Stimulated activated naive CD8-positive, alpha-beta T cell treated with anti-CD3 and anti-CD28 coated beads, Interleukin-15, amount 100 ng/mL, for 72 hours (primary cell): ENCODE measurements at regions not wholly inside any gene's neighbourhood (a gene's known extent, or its start where the extent isn't known, plus 50 kb on each side); places are given as distances from the start of the nearest gene placed in this dataset.
"Not testable (repeated sequence)": the region's sequence is repeated elsewhere in the genome, so short reads cannot be mapped to it uniquely, and the experiment has no call there.

Experiments used
- ATAC-seq: fragments of 150-1000 bp; cut with Tn5 transposase; 2 replicates; pipeline ENCODE4 v1.10.0; 2021; ENCODE audit warnings: mild to moderate bottlenecking, moderate library complexity
- DNase-seq, 2 donors: peaks; one replicate each; pipeline ENCODE4 v3.0.0; 2021 to 2022
- H3K27ac Mint-ChIP-seq, 2 donors: one replicate each; pipeline ENCODE4 v1.8.0; 2022; ENCODE audit warnings: mild to moderate bottlenecking in 2 of 2, mixed read lengths in 2 of 2, moderate library complexity in 2 of 2
- H3K27me3 Mint-ChIP-seq: one replicate; pipeline ENCODE4 v1.8.0; 2022; ENCODE audit warnings: mixed read lengths
- H3K4me1 Mint-ChIP-seq: one replicate; pipeline ENCODE4 v1.8.0; 2022; ENCODE audit warnings: mild to moderate bottlenecking, mixed read lengths
- H3K4me3 Mint-ChIP-seq, 2 donors: one replicate each; pipeline ENCODE4 v1.8.0; 2022; ENCODE audit warnings: mild to moderate bottlenecking in 2 of 2, mixed read lengths in 2 of 2, moderate library complexity in 1 of 2
- H3K9me3 Mint-ChIP-seq, 2 donors: one replicate each; pipeline ENCODE4 v1.8.0; 2022; ENCODE audit warnings: mixed read lengths in 2 of 2

DNA sequence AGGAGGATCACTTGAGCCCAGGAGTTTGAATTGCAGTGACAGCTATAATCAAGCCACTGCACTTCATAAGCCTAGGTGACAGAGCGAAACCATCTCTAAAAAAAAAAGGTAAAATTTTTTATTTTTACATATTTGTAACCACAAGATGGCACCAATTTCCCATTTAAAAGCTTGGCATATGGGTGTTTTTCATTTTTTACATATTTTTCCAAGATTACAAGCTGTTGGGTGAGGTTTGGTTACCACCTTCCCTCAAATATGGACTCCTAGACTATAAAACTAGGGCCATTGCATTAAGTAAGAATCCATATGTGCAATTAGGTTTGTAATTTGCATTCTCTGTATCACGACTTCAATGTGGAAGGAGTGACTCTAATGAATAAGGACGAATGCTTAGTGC is 129.3 kb upstream of the ACBD5 start:
- Mint-ChIP-seq H3K9me3 (no peaks in the 10 kb centered on the region), H3K4me1 (peaks cover 9% of the 10 kb centered on the region), H3K4me3 (no peak overlapping the region), H3K27ac (no peak overlapping the region), H3K27me3 (no peaks in the 10 kb centered on the region)
- no peak for ATAC-seq
- no peak for DNase-seq

DNA sequence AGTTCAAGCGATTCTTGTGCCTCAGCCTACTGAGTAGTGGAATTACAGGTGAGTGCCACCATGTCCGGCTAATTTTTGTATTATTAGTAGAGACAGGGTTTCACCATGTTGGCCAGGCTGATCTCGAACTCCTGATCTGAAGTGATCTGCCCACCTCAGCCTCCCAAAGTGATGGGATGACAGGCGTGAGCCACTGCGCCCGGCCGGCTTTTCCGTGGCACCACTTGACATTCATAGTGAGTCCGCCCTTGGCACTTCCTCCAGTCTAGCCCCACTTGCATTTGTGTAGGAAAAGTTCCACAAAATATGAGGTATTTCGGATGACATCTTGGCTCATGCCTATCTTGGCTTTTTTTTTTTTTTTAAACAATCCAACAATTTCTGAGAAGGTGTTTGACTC is 128.1 kb upstream of the ACBD5 start:
- no peak for DNase-seq
- Mint-ChIP-seq H3K9me3 (no peaks in the 10 kb centered on the region), H3K4me1 (peaks cover 9% of the 10 kb centered on the region), H3K27me3 (no peaks in the 10 kb centered on the region), H3K27ac (no peak overlapping the region), H3K4me3 (no peak overlapping the region)
- no peak for ATAC-seq

- H3K4me1 Mint-ChIP-seq: peaks cover 9% of the 10 kb centered on the region
- DNase-seq (no peak), ATAC-seq (no peak)
- no peak overlapping the region for H3K4me3 Mint-ChIP-seq
- H3K9me3 Mint-ChIP-seq: no peaks in the 10 kb centered on the region
- H3K27ac Mint-ChIP-seq: no peak overlapping the region
- no peaks in the 10 kb centered on the region for H3K27me3 Mint-ChIP-seq
Measured at GRCh38 chr10:27366769-27367168, 126.2 kb upstream of the ACBD5 start.

- DNase-seq: no peak
- no peaks in the 10 kb centered on the region for H3K9me3 Mint-ChIP-seq
- no peak overlapping the region for H3K27ac Mint-ChIP-seq
- H3K27me3 Mint-ChIP-seq: no peaks in the 10 kb centered on the region
- peaks cover 9% of the 10 kb centered on the region for H3K4me1 Mint-ChIP-seq
- H3K4me3 Mint-ChIP-seq: no peak overlapping the region
- no peak for ATAC-seq
Measured at GRCh38 chr10:27364028-27364427, 123.4 kb upstream of the ACBD5 start.

DNA sequence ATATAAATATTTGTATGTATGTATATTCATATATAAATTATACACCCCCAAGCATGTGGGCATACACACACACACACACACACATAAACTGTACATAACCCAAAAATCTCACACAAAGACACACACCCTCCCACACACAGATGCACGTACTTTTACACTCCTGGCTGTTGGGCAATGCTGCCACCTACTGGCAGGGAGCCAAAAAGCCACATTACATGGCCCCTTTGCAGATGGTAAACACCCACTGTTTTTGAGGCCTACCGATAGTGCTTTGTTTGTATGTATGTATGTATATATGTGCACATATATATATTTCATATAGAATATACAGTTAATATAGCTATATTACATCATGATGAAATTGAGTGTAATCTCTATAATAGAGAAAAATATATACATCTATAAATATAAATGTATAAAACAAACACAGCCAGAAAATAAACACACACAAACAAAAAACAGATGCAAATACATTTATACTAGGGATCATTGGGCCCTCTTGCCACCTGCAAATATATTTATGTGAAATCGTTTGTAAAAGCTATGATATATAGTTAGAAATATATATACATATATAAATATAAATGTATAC is 120.1 kb upstream of the ACBD5 start:
- Mint-ChIP-seq H3K27ac (no peak overlapping the region), H3K9me3 (no peaks in the 10 kb centered on the region), H3K4me1 (peaks cover 3% of the 10 kb centered on the region), H3K27me3 (no peaks in the 10 kb centered on the region), H3K4me3 (no peak overlapping the region)
- ATAC-seq (peak; percentile 92), DNase-seq (peak; percentile 79 to 83)

DNA sequence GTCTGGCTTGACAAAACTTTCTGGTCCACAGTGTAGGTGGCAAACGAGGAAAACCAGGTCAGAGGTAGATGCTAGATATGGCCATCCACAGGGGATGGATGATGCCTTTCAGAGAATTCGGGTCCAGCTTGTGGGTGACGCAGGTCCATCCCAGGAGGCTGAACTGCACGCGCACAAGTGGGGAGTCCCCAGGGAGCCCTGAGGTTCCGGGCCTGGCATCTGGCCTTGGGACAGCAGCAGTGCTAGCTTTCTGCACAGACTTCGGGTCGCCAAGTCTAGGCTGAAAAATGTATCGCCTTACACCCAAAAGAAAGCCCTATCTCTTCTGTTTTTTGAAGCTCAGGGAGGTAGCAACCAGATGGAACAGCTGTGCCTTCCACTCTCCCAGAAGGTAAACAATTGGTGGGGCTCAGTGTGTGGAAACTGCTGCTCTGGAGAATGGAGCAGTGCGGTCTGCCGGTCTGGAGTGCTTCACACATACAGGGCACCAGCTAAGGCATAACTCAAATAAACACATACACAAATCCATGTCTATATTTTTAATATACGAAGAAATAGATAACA is 119.3 kb upstream of the ACBD5 start:
- ATAC-seq (no peak), DNase-seq (no peak)
- no peak overlapping the region for H3K4me3 Mint-ChIP-seq
- H3K27ac Mint-ChIP-seq: no peak overlapping the region
- H3K4me1 Mint-ChIP-seq: no peaks in the 10 kb centered on the region
- H3K27me3 Mint-ChIP-seq: no peaks in the 10 kb centered on the region
- no peaks in the 10 kb centered on the region for H3K9me3 Mint-ChIP-seq

DNA sequence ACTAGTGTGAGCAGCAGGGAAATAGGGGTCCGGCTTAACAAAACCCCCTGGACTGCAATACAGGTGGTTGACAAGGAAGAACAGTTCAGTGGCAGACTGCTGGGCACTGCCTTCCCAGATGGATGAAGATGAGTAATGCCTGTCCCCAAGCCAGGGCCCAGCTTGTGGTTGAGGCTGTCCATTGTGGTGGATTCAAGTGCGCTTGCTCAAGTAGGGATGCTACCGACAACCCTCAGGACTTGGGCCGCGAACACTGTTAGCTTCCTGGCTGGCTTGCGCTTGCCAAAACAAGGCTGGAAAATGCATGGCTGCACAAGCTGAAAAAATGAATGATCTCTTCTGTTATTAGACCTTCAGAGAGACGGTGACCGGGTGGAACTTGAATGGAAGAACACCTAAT is 116.1 kb upstream of the ACBD5 start:
- no peaks in the 10 kb centered on the region for H3K9me3 Mint-ChIP-seq
- peaks cover 10% of the 10 kb centered on the region for H3K27me3 Mint-ChIP-seq
- no peaks in the 10 kb centered on the region for H3K4me1 Mint-ChIP-seq
- no peak overlapping the region for H3K27ac Mint-ChIP-seq
- DNase-seq (no peak), ATAC-seq (no peak)
- no peak overlapping the region for H3K4me3 Mint-ChIP-seq

DNA sequence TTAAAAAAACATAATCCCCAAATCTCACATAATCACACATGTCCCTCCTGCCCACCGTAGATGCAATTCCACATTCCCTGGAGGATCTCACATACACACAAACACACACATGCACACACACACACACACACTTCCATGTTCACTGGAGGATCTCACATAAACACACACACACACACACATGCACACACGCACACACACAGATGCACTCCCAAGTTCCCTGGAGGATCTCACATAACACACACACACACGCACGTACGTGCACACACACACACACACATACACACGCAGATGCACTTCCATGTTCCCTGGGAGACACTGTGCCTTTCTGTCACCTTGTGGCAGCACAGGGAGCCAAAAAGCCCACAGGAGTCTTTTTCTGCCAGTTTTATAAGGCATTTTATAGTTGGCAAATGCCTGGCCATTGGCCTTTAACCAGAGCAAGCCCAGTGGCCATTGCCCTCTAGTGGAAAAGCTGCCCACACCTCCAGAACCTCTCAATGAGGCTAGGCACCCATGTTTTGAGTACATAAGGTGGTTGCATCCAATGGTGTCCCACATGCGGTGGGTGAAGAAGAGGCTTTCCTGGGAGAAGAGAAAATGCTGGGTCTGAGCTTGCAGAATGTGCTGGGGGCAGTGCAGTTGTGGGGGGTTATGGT is 115.4 kb upstream of the ACBD5 start:
- DNase-seq: no peak
- no peak for ATAC-seq
- Mint-ChIP-seq H3K4me3 (no peak overlapping the region), H3K27me3 (peaks cover 12% of the 10 kb centered on the region), H3K9me3 (no peaks in the 10 kb centered on the region), H3K4me1 (no peaks in the 10 kb centered on the region), H3K27ac (no peak overlapping the region)

DNA sequence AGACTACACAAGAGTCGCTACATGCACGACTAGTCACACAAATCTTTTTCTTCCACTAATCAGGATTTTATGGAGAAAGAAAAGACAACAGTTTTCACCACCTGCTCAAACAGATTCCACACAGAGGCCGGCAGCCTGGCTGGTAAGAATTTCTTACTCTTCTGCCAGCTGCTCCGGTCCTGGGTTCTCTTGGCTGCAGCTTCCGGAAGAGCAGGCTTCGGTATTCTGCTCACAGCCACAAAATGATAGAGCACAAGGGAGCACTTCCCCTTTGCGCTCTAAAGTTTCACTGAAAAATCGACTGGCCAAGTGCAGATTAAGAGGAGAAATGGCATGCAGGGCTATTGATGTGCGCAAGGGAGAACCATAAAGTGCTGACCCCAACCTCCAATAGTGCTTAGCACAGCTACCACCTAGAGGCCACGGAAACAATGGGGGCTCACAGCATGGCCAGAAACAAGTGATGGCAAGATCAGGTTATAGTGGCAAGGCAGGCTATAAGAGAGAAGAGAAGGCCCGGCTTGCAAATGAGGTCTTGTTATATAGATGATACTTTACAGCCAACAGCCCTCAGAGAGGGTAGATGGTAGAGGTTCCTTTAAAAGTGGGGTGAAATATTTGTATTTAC is 114.2 kb upstream of the ACBD5 start:
- peak overlapping the region; percentile 16 to 59 for H3K4me3 Mint-ChIP-seq
- peak; percentile 64 for ATAC-seq
- H3K27me3 Mint-ChIP-seq: peaks cover 18% of the 10 kb centered on the region
- peak overlapping the region in 1 of 2 donors; percentile 28 for H3K27ac Mint-ChIP-seq
- not testable (repeated sequence) for H3K9me3 Mint-ChIP-seq, H3K4me1 Mint-ChIP-seq, DNase-seq

DNA sequence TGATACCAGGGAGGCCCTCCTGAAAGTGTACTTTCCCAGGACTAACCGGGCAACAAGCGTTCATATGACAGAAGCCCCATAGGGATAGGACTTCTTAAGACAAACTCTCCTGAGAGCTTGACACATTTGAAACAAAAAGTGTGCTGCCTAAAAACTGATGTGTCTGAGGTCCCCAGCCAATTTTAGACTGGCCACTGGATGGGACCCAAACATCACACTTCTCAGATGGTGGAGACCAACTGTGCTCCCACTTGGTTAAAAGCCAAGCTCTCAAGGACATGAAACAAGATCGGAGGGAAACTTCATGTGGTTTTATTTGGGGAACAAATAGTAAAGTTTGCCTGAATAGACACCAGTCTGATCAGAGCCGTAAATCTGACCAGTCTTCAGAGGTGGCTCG is 113.5 kb upstream of the ACBD5 start:
- H3K9me3 Mint-ChIP-seq, ATAC-seq, DNase-seq, H3K4me1 Mint-ChIP-seq: not testable (repeated sequence)
- H3K27ac Mint-ChIP-seq: peak overlapping the region in 1 of 2 donors; percentile 41
- H3K4me3 Mint-ChIP-seq: peak overlapping the region in 1 of 2 donors; percentile 39
- H3K27me3 Mint-ChIP-seq: peaks cover 18% of the 10 kb centered on the region

DNA sequence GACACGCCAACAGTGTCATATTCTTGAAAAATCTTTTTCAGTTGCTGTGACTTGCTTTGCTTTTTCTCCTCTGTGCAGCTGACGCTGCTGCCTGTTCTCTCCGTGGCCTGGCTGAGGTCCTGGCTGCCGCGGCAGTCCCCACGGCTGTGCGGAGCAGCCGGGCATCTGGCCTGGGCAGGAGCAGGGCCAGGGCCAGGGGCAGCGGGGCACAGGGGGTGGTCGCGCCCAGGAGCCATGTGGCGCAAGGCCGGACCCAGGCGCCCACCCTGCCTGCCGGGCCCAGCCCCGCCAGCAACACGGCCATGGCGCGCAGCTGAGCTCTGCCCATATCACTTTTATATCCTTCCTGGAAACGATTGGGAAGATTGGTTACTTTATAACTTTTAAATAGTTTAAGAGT is 109.4 kb upstream of the ACBD5 start:
- Mint-ChIP-seq H3K9me3 (no peaks in the 10 kb centered on the region), H3K4me3 (no peak overlapping the region), H3K27ac (no peak overlapping the region), H3K4me1 (peaks cover 11% of the 10 kb centered on the region), H3K27me3 (peaks cover 46% of the 10 kb centered on the region)
- DNase-seq (no peak), ATAC-seq (no peak)

- not testable (repeated sequence) for H3K4me3 Mint-ChIP-seq, H3K27ac Mint-ChIP-seq, ATAC-seq, H3K9me3 Mint-ChIP-seq, DNase-seq
- peaks cover 22% of the 10 kb centered on the region for H3K4me1 Mint-ChIP-seq
- peaks cover 41% of the 10 kb centered on the region for H3K27me3 Mint-ChIP-seq
Measured at GRCh38 chr10:27347827-27348207, 107.2 kb upstream of the ACBD5 start.

DNA sequence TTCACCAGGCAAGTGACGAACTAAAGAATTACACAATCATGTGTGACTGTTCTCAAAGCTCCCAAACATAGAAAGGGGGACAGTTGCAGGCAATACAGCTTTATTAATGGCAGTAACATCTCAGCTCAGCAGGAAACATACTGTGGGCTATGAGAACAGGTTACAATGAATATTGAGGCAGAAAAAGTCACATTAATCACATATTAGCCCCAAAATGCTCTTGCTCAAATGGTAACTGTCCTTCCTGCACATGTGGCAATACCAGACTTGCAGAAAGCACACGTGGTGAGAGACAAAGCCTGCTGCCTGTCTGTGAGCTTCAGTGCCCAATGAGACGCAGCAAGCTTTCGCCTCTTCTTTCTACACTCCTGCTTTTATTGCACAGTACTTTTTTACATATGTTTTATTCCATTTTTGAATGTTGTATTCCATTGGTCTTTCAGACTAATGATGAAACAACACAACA is 104.9 kb upstream of the ACBD5 start:
- ATAC-seq (peak; percentile 66), DNase-seq (no peak)
- H3K4me3 Mint-ChIP-seq: peak overlapping the region in 1 of 2 donors; percentile 64
- H3K9me3 Mint-ChIP-seq: no peaks in the 10 kb centered on the region
- peaks cover 28% of the 10 kb centered on the region for H3K27me3 Mint-ChIP-seq
- peak overlapping the region in 1 of 2 donors; percentile 73 for H3K27ac Mint-ChIP-seq
- H3K4me1 Mint-ChIP-seq: peaks cover 22% of the 10 kb centered on the region

GRCh38 chr10:27344568-27345454 is 104.2 kb upstream of the ACBD5 start:
- H3K4me3 Mint-ChIP-seq: peak overlapping the region in 1 of 2 donors; percentile 64
- peak overlapping the region in 1 of 2 donors; percentile 73 for H3K27ac Mint-ChIP-seq
- ATAC-seq (peak; percentile 64), DNase-seq (no peak)
- no peaks in the 10 kb centered on the region for H3K9me3 Mint-ChIP-seq
- peaks cover 27% of the 10 kb centered on the region for H3K27me3 Mint-ChIP-seq
- H3K4me1 Mint-ChIP-seq: peaks cover 22% of the 10 kb centered on the region

- ATAC-seq (no peak), DNase-seq (no peak)
- no peak overlapping the region for H3K27ac Mint-ChIP-seq
- H3K4me1 Mint-ChIP-seq: peaks cover 17% of the 10 kb centered on the region
- peaks cover 4% of the 10 kb centered on the region for H3K27me3 Mint-ChIP-seq
- H3K4me3 Mint-ChIP-seq: no peak overlapping the region
- no peaks in the 10 kb centered on the region for H3K9me3 Mint-ChIP-seq
Measured at GRCh38 chr10:27341001-27341400, 100.4 kb upstream of the ACBD5 start.
